Endothelial cell of hepatic sinusoid (primary cell): ENCODE measurements at regions not wholly inside any gene's neighbourhood (a gene's known extent, or its start where the extent isn't known, plus 50 kb on each side); places are given as distances from the start of the nearest gene placed in this dataset.
"Not testable (repeated sequence)": the region's sequence is repeated elsewhere in the genome, so short reads cannot be mapped to it uniquely, and the experiment has no call there.

Source experiments
- in situ Hi-C: cut with HindIII; loops from 2 replicates; pipeline ENCODE4 v1.10.0; 2017; ENCODE audit warnings: low sequenced_read_pairs

GRCh38 chr11:109668973-109669634 is 247.1 kb downstream of the C11orf87 start:
- in situ Hi-C loops = no loop called here

GRCh38 chr11:109677231-109677630 is 255.2 kb downstream of the C11orf87 start:
- in situ Hi-C loops = no loop called here

GRCh38 chr11:109677876-109678275 is 255.9 kb downstream of the C11orf87 start:
- in situ Hi-C loops = no loop called here

GRCh38 chr11:109680127-109680526 is 258.1 kb downstream of the C11orf87 start:
- in situ Hi-C loops = no loop called here

- in situ Hi-C loops = not testable (repeated sequence)
Observed at GRCh38 chr11:109682788-109683187, 260.8 kb downstream of the C11orf87 start.

- in situ Hi-C loops = no loop called here
Observed at GRCh38 chr11:109695696-109696095, 273.7 kb downstream of the C11orf87 start.

GRCh38 chr11:109696191-109696897 is 274.4 kb downstream of the C11orf87 start:
- in situ Hi-C loops = no loop called here

GRCh38 chr11:109697140-109697843 is 275.3 kb downstream of the C11orf87 start:
- in situ Hi-C loops = no loop called here

GRCh38 chr11:109698237-109698636 is 276.2 kb downstream of the C11orf87 start:
- in situ Hi-C loops = no loop called here

- in situ Hi-C loops = no loop called here
Observed at GRCh38 chr11:109704432-109704831, 282.4 kb downstream of the C11orf87 start.

- in situ Hi-C loops = no loop called here
Observed at GRCh38 chr11:109706945-109707344, 285.0 kb downstream of the C11orf87 start.

- in situ Hi-C loops = no loop called here
Observed at GRCh38 chr11:109707411-109707810, 285.4 kb downstream of the C11orf87 start.

- in situ Hi-C loops = no loop called here
Observed at GRCh38 chr11:109708184-109708583, 286.2 kb downstream of the C11orf87 start.

GRCh38 chr11:109714444-109714843 is 292.5 kb downstream of the C11orf87 start:
- in situ Hi-C loops = loop anchor here (10.0 kb wide), 1 partner anchor 660 kb away; no protein-coding TSS in a partner anchor

- in situ Hi-C loops = loop anchor here (10.0 kb wide), 1 partner anchor 659 kb away; no protein-coding TSS in a partner anchor
Observed at GRCh38 chr11:109715424-109715823, 293.4 kb downstream of the C11orf87 start.

- in situ Hi-C loops = no loop called here
Observed at GRCh38 chr11:109726061-109726460, 304.1 kb downstream of the C11orf87 start.

GRCh38 chr11:109728056-109728455 is 306.1 kb downstream of the C11orf87 start:
- in situ Hi-C loops = no loop called here

- in situ Hi-C loops = loop anchor here (5.0 kb wide), 1 partner anchor 63 kb away; no protein-coding TSS in a partner anchor
Observed at GRCh38 chr11:109729761-109730160, 307.8 kb downstream of the C11orf87 start.

GRCh38 chr11:109730669-109731068 is 308.7 kb downstream of the C11orf87 start:
- in situ Hi-C loops = loop anchor here (5.0 kb wide), 1 partner anchor 62 kb away; no protein-coding TSS in a partner anchor

GRCh38 chr11:109731451-109731850 is 309.5 kb downstream of the C11orf87 start:
- in situ Hi-C loops = loop anchor here (5.0 kb wide), 1 partner anchor 61 kb away; no protein-coding TSS in a partner anchor

- in situ Hi-C loops = loop anchor here (5.0 kb wide), 1 partner anchor 59 kb away; no protein-coding TSS in a partner anchor
Observed at GRCh38 chr11:109733245-109733644, 311.3 kb downstream of the C11orf87 start.
